ENCODE measurements at regions not wholly inside any gene's neighbourhood (a gene's known extent, or its start where the extent isn't known, plus 50 kb on each side); places are given as distances from the start of the nearest gene placed in this dataset.

GRCh38 chr10:121337427-121337826, 260.8 kb downstream of the FGFR2 start:
- H3K36me3 Mint-ChIP-seq (ENCODE audit: low read depth) = peaks cover 6% of the 10 kb centered on the region
- no peak for TF ChIP-seq CTCF (conservative IDR thresholded peaks at IDR 0.05)
- peak overlapping the region; percentile 44 for H3K27ac Mint-ChIP-seq (ENCODE audit: unreplicated experiment)
- no peak for DNase-seq (ENCODE audit: low read depth, low spot score)
- H3K9me3 Mint-ChIP-seq = peaks cover 3% of the 10 kb centered on the region
- H3K4me3 Mint-ChIP-seq = peak overlapping the region; percentile 5
- H3K4me1 Mint-ChIP-seq = peaks cover 70% of the 10 kb centered on the region
- H3K27me3 Mint-ChIP-seq (ENCODE audit: low read depth) = no peaks in the 10 kb centered on the region

GRCh38 chr10:121338206-121338980, 259.9 kb downstream of the FGFR2 start:
- peaks cover 79% of the 10 kb centered on the region for H3K4me1 Mint-ChIP-seq
- no peaks in the 10 kb centered on the region for H3K27me3 Mint-ChIP-seq (ENCODE audit: low read depth)
- peaks cover 6% of the 10 kb centered on the region for H3K36me3 Mint-ChIP-seq (ENCODE audit: low read depth)
- no peak for TF ChIP-seq CTCF (conservative IDR thresholded peaks at IDR 0.05)
- peaks cover 3% of the 10 kb centered on the region for H3K9me3 Mint-ChIP-seq
- peak overlapping the region; percentile 73 for H3K27ac Mint-ChIP-seq (ENCODE audit: unreplicated experiment)
- no peak for DNase-seq (ENCODE audit: low read depth, low spot score)
- peak overlapping the region; percentile 17 for H3K4me3 Mint-ChIP-seq

- no peak for TF ChIP-seq CTCF (conservative IDR thresholded peaks at IDR 0.05)
- no peak for DNase-seq (ENCODE audit: low read depth, low spot score)
- H3K4me1 Mint-ChIP-seq = peaks cover 80% of the 10 kb centered on the region
- H3K27me3 Mint-ChIP-seq (ENCODE audit: low read depth) = no peaks in the 10 kb centered on the region
- H3K27ac Mint-ChIP-seq (ENCODE audit: unreplicated experiment) = peak overlapping the region; percentile 3
- peak overlapping the region; percentile 85 for H3K4me3 Mint-ChIP-seq
- H3K36me3 Mint-ChIP-seq (ENCODE audit: low read depth) = peaks cover 6% of the 10 kb centered on the region
- peaks cover 3% of the 10 kb centered on the region for H3K9me3 Mint-ChIP-seq
These were observed 259.1 kb downstream of the FGFR2 start for GRCh38 chr10:121339114-121339513.

GRCh38 chr10:121340271-121340831, 257.9 kb downstream of the FGFR2 start:
- Mint-ChIP-seq H3K4me3 (peak overlapping the region; percentile 85), H3K36me3 (ENCODE audit: low read depth) (peaks cover 6% of the 10 kb centered on the region), H3K27me3 (ENCODE audit: low read depth) (no peaks in the 10 kb centered on the region), H3K9me3 (peaks cover 3% of the 10 kb centered on the region), H3K27ac (ENCODE audit: unreplicated experiment) (peak overlapping the region; percentile 97), H3K4me1 (peaks cover 79% of the 10 kb centered on the region)
- TF ChIP-seq CTCF (conservative IDR thresholded peaks at IDR 0.05) = no peak
- peak; percentile 52 for DNase-seq (ENCODE audit: low read depth, low spot score)

DNA sequence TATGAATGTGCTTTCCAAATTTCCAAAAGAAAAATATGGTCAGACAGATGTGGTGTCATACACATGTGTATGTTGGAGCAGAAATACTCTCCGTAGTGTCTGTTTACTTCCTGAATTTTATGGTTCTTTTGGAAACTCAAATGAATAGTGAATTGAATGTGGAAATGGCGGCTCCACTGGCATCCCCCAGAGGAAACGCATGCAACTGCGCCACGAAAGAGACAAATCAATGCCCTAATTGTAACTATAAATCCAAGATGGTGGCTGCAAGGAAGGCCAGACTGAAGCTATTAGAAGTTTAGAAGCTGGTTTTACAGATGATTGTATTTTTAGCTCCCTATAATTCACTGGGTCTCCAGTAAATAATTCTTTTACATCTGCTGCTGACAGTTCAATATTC, 246.7 kb downstream of the FGFR2 start:
- no peaks in the 10 kb centered on the region for H3K27me3 Mint-ChIP-seq (ENCODE audit: low read depth)
- H3K27ac Mint-ChIP-seq (ENCODE audit: unreplicated experiment) = no peak overlapping the region
- H3K36me3 Mint-ChIP-seq (ENCODE audit: low read depth) = no peaks in the 10 kb centered on the region
- peaks cover 3% of the 10 kb centered on the region for H3K9me3 Mint-ChIP-seq
- H3K4me1 Mint-ChIP-seq = no peaks in the 10 kb centered on the region
- TF ChIP-seq CTCF (conservative IDR thresholded peaks at IDR 0.05) = no peak
- no peak for DNase-seq (ENCODE audit: low read depth, low spot score)
- no peak overlapping the region for H3K4me3 Mint-ChIP-seq
